Erythroblast (primary cell): ENCODE measurements at regions not wholly inside any gene's neighbourhood (a gene's known extent, or its start where the extent isn't known, plus 50 kb on each side); places are given as distances from the start of the nearest gene placed in this dataset.

Source experiments
- GATA1 ChIP-seq: IDR thresholded peaks from 2 replicates; pipeline ENCODE4 v1.6.1; 2011; ENCODE audit warnings: low read depth, mild to moderate bottlenecking, control low read depth, low read length, moderate library complexity
- POLR2A ChIP-seq: IDR thresholded peaks from 2 replicates; pipeline ENCODE4 v1.6.1; 2011; ENCODE audit warnings: mild to moderate bottlenecking, low read length

DNA sequence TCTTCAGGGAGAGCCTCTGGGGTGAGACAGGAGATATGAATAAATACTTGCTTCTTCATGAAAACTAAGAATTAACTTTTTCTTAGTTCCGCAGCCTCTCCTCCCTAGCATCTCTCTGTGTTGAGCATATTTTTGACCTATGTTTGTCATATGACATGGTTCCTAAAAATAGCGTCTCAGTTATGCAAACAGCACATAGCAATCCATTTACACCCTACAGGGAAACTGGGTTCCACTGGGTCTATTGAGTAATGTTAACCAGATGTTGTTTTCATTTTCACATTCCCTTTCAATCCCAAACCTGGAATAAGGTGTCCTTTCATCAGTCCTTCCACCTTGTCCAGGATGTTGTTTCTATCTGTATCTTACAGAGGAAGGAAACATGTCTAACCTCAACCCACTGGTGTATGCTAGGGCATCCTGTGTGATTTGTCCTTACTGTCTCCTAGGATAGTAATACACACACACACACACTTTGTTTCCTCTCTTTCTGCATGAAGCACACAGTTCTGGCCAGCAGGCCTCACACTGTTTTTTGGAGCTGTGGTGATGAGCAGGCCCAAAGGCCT lies 1543.5 kb downstream of the AACS start:
- no peak for TF ChIP-seq POLR2A
- TF ChIP-seq GATA1, result no peak
